8988T (cell line): ENCODE measurements at regions not wholly inside any gene's neighbourhood (a gene's known extent, or its start where the extent isn't known, plus 50 kb on each side); places are given as distances from the start of the nearest gene placed in this dataset.

Experiments
- DNase-seq: peaks from one replicate; pipeline ENCODE4 v3.0.0; 2011

GRCh38 chr1:114342376-114342775 is 168.6 kb downstream of the TRIM33 start:
- no peak for DNase-seq

- DNase-seq = no peak
Measured at GRCh38 chr1:114341856-114342255, 169.1 kb downstream of the TRIM33 start.

GRCh38 chr1:114341299-114341698 is 169.7 kb downstream of the TRIM33 start:
- DNase-seq = no peak

DNA sequence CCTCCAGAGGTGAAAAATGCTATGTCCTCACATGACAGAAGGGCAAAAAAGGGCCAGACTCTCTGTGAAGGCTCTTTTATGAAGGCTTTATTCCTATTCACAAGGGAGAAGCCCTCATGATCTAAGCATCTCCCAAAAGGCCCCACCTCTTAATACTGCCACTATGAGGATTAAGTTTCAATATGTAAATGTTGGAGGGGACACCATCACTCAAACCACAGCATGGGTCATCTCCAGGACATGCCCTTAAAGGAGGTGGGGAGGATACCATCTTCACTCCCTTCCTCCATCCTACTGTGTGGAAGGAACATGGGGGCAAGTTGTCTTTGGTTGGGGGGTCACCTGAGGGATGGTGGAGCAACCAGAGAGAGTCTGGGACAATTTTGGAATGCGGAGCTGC is 170.1 kb downstream of the TRIM33 start:
- no peak for DNase-seq

DNA sequence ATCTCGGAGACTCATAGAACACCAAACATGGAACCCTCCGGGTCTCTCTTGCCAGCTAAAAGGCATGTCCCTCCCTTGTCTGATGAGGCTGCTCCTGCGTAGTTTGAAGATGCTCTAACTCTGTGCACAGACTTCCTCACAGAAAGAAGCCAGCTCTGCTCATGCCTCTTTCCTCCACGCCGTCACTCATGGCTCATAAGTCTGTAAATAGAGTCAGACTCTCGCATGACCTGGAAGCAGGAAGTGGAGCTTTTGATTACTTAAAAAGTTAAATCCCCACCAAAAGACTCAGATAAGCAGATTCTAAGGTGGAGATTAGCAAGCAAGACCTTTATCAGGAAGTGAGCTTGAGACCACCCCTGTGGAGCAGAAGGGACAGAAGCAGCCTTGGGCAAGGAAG is 171.6 kb downstream of the TRIM33 start:
- no peak for DNase-seq

- DNase-seq = no peak
Measured at GRCh38 chr1:114338191-114338890, 172.7 kb downstream of the TRIM33 start.

DNA sequence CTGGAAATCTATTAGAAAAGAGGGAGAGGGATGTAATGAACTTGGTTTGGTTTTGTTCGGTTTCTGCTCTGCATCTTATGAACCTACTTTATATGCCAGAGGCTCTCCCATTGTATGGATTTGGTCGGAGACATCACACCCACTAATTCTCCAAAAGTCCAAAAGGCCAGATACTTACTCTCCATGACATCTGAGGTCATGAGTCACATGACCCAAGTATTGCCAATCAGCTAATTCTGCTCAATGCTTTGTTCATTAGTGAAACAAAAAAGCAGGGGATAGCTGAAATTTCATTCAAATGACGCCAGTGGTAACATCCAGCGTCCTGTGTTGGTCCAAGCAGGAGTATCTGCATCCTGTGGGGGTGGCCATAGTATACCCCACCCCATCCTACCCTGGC is 173.6 kb downstream of the TRIM33 start:
- no peak for DNase-seq

DNA sequence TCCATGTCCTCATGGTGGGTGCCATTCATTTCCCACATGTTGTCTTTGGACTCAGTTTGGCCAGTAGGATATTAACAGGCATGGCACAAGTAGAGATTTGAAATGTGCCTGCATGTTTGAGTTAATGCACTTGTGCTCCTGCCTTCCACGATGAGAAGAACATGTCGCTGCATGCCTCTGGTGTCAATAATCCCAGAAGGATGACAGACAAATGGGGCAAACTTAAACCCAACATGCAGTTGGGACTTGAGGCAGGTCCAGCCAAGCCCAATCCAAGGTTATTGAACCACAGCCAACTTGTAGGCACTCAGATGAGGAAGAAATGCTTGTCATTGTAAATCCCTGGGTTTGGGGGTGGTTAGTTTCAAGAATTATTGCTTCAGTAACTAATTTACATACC is 174.6 kb downstream of the TRIM33 start:
- no peak for DNase-seq

GRCh38 chr1:114335273-114335672 is 175.7 kb downstream of the TRIM33 start:
- no peak for DNase-seq

- DNase-seq = no peak
Measured at GRCh38 chr1:114334297-114334696, 176.7 kb downstream of the TRIM33 start.

DNA sequence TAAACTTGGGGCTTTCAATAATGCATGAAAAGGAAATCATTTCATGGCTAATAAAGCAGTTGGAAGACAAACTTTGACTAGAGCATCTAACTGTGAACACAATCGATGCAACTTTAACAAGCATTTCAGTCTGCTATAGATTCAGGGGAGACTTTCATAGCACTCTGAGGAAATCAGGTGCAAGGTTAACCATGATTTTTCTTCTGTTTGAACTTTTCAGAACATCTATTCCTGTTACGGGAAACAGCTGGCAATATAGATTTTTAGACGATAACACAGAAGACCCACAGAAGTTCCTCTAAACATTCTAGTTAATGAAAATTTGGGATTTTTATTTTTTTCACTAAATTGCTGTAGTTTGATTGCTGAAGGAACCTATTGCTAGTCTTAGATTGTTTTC is 177.3 kb downstream of the TRIM33 start:
- DNase-seq = no peak

DNA sequence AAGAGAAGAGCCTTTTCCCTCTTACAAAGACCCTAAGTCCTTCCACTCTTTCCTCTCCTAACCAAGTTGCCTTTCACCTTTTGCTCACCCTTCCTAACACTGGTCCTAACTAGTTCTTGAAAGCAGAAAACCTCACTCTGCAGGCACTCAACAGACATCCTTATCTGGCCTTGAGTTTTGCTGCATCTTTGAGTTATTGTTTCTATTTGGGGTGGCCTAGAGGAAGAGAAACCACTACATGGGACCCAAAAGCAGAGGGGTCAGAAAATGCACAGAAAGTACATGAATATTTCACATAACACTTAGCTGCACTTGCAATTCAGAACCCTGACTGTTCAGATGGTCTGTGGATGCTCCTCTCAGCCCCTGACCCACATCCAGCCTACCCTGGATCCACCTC is 178.3 kb upstream of the SYT6 start:
- no peak for DNase-seq

DNA sequence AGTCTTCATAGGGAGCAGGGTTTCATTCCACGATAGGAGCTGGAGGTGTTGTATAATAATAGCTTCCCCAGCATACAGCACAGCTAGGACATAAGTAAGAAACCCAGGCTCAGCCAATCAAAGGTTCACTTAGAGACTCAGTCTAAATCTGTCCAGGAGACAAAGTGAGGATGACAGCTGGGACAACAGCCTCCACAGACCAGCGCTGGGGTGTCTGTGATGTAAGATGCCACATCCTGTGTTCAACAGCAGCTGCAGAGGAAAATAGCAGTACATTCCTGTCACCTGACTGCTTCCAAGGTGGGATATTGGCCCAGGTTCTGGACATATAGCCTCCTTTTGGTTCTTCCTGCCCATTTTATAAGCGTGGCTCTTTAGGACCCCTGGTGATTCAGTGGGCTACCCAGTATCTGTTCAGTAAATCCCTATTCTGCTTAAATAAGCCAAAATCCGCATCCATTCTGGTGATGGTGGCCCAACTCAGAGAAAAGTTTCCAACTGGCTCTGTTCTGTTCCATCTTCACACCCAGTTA is 176.8 kb upstream of the SYT6 start:
- no peak for DNase-seq

DNA sequence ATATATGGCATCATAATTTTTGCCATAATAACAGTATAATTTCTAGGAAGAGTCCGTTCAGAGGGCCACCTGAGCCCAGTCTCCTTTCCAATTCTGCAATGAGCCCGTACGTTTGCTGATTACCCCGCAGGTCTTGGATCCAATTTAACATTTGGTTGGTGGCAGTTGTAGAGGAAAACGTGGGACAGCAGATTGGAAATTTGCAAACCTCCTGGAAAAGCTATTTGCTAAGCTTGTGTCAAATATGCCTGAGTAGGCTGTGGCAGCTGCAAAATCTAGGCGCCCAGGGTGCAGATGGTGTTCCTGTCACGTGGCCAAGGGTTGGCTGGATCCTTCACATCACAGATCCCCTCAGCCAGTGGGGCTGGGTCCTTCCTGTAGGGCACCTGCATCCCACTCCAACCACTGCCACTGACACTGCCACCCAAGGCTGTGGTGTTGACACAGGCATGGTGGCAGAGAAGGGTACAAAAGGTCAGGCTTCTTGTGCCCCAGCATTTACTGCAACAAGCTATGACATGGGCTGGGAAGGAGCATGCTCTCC is 174.8 kb upstream of the SYT6 start:
- no peak for DNase-seq

DNA sequence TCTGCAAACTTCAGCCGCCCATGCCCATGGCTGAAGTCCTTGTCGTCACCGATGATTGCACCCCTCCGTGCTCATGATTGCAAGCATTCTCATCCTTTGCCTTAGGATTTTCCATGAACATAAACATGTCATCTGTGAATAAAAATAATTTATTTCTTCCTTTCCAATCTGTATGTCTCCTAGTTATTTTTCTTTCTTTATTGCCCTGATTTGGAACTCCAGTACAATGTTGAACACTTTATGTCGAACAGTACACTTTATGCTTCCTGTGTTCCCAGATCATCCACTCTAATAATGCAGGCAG is 170.9 kb upstream of the SYT6 start:
- no peak for DNase-seq

DNA sequence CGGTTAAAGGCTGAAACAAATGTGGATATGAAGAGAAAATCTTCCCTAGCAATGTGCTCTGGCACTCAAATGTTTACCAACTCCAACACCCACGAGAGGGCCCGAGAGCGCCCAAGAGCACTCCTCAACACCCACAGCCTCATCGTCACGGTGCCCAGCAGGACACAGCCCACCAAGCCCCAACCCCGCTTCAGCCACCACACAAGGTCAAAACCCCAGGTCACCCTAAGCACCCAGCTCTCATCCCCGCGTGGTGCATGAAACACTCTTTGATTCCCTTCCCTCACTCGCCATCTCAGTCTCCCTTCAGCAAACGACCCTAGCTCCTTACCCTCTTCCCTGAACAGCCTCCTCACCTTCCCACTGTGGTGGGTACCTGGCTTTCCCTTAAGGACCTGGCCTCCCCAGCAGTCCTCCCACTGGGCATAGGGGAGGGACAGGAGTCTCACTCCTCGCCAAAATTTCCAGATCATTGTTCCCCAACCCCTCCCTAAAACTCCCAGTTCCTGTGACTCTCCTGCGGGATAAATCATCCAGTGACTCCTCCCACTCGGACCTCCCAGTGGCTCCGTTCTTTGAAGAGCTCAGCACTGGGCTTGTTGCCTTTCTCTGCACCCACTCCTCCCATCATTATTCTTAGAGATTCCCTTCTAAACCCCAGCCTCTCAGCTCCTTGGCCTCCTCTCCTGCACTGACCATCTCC is 170.4 kb upstream of the SYT6 start:
- DNase-seq = no peak

- DNase-seq = no peak
Measured at GRCh38 chr1:114322734-114323133, 169.1 kb upstream of the SYT6 start.

DNA sequence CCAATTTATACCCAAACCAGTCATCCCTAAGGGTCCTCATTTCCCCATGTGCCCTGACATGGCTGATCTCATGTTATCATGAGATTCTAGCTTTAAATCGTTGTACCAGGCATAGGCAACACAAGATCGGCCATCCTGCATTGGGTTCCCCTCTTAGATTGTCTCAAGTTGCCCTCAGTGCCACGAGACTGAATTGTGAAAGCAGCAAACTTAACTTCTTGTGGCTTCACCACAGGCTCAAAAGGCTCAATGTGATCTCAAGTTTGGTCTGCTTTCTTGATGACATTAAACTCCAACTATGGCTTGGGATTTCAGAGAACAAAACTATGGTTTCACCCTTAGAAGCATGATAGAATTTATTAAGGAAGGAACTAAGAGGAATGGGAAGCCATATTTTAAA is 168.5 kb upstream of the SYT6 start:
- DNase-seq = no peak

DNA sequence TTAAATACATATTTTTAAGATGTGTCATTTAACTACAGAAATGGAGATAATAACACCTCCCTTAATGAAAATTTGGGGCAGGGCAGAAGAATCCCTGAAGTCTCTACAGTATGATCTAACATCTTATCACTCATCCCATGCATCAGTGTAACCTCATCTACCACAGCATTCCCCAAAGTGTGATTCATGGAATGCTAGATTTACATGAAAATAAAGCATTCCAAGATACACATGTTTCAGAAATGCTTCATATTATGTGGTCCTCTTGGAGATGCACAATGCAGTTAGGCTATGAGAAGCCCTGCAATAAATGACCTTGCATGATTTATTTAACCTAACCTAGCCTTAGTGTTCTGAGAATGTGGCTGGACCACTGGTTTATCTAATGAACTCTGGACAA is 166.9 kb upstream of the SYT6 start:
- no peak for DNase-seq

- DNase-seq = no peak
Measured at GRCh38 chr1:114319418-114319817, 165.7 kb upstream of the SYT6 start.

- DNase-seq = no peak
Measured at GRCh38 chr1:114318961-114319360, 165.3 kb upstream of the SYT6 start.

GRCh38 chr1:114316204-114316603 is 162.5 kb upstream of the SYT6 start:
- no peak for DNase-seq

DNA sequence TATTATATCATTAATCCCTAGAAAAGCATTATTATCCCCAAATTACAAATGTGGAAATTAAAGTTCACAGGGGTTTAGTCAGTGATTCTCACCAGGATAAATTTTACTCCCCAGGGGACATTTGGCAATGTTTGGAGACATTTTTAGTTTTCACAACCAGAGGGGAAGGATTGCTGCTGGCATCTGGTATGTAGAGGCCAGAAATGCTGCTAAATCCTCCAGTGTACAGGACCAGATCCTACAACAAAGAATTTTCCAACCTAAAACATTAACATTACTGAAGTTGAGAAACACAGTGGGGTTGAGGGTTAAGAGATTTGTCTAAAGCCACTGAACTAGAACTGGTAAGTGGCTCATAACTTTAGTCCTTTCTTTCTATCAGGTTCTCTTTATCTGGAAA is 162.0 kb upstream of the SYT6 start:
- no peak for DNase-seq

DNA sequence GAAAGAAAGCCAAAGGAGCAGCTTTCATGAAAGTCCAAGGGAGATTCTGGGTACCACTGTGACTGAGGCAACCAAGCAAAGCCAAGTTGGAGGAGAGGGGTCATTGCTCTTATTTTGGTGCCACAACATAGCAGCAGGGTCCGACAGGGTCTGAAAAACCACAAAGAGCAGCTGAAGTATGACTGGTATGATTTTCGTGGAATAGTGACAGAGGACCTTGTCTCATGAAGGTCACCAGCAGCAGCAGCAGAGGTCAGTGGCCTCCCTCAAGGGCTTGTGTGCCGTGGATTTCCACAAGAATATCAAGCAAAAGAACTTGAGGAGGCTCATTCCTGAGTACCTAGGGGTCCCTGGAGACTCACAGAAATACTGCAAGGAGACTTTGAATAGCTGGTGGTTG is 160.9 kb upstream of the SYT6 start:
- DNase-seq = no peak

GRCh38 chr1:114314098-114314497 is 160.4 kb upstream of the SYT6 start:
- no peak for DNase-seq
